ENCODE measurements at regions not wholly inside any gene's neighbourhood (a gene's known extent, or its start where the extent isn't known, plus 50 kb on each side); places are given as distances from the start of the nearest gene placed in this dataset.
"Not testable (repeated sequence)": the region's sequence is repeated elsewhere in the genome, so short reads cannot be mapped to it uniquely, and the experiment has no call there.

GRCh38 chr1:208731981-208732821, 488.0 kb upstream of the PLXNA2 start:
- intact Hi-C loops (cut with DNase I): no loop called here
- no peaks in the 10 kb centered on the region for H3K27me3 ChIP-seq (ENCODE audit: low read depth)
- H3K36me3 ChIP-seq: no peaks in the 10 kb centered on the region
- TF ChIP-seq CTCF (IDR thresholded peaks at IDR 0.05): no peak
- no peak overlapping the region for H3K27ac ChIP-seq
- H3K9me3 ChIP-seq: no peaks in the 10 kb centered on the region
- ATAC-seq: peak in 1 of 2 donors; percentile 61
- peak overlapping the region; percentile 28 for H3K4me3 ChIP-seq
- H3K4me1 ChIP-seq: no peaks in the 10 kb centered on the region
- DNase-seq: no peak

GRCh38 chr1:208737161-208737560, 493.0 kb upstream of the PLXNA2 start:
- Histone ChIP-seq H3K9me3 (no peaks in the 10 kb centered on the region), H3K27ac (no peak overlapping the region), H3K4me1 (no peaks in the 10 kb centered on the region), H3K4me3 (no peak overlapping the region), H3K36me3 (no peaks in the 10 kb centered on the region), H3K27me3 (ENCODE audit: low read depth) (no peaks in the 10 kb centered on the region)
- no peak for DNase-seq
- no peak for ATAC-seq
- TF ChIP-seq CTCF (IDR thresholded peaks at IDR 0.05): no peak
- intact Hi-C loops (cut with DNase I): no loop called here

GRCh38 chr1:208737922-208738321, 493.7 kb upstream of the PLXNA2 start:
- no peaks in the 10 kb centered on the region for H3K9me3 ChIP-seq
- intact Hi-C loops (cut with DNase I): no loop called here
- H3K4me3 ChIP-seq: no peak overlapping the region
- no peaks in the 10 kb centered on the region for H3K27me3 ChIP-seq (ENCODE audit: low read depth)
- no peak for TF ChIP-seq CTCF (IDR thresholded peaks at IDR 0.05)
- ATAC-seq: no peak
- no peaks in the 10 kb centered on the region for H3K36me3 ChIP-seq
- no peak for DNase-seq
- H3K4me1 ChIP-seq: no peaks in the 10 kb centered on the region
- H3K27ac ChIP-seq: no peak overlapping the region

GRCh38 chr1:208739636-208740035, 495.5 kb upstream of the PLXNA2 start:
- H3K4me1 ChIP-seq; H3K9me3 ChIP-seq; ATAC-seq; H3K27ac ChIP-seq; intact Hi-C loops (cut with DNase I); DNase-seq; H3K36me3 ChIP-seq; H3K4me3 ChIP-seq; H3K27me3 ChIP-seq (ENCODE audit: low read depth): not testable (repeated sequence)

- TF ChIP-seq CTCF (IDR thresholded peaks at IDR 0.05): no peak
- ATAC-seq (no peak), DNase-seq (no peak)
- Histone ChIP-seq H3K27me3 (ENCODE audit: low read depth) (no peaks in the 10 kb centered on the region), H3K4me3 (no peak overlapping the region), H3K4me1 (no peaks in the 10 kb centered on the region), H3K36me3 (no peaks in the 10 kb centered on the region), H3K9me3 (no peaks in the 10 kb centered on the region), H3K27ac (no peak overlapping the region)
- intact Hi-C loops (cut with DNase I): no loop called here
Observed at GRCh38 chr1:208741296-208741695, 497.1 kb upstream of the PLXNA2 start.

GRCh38 chr1:208743361-208743760, 499.2 kb upstream of the PLXNA2 start:
- Histone ChIP-seq H3K36me3 (no peaks in the 10 kb centered on the region), H3K9me3 (no peaks in the 10 kb centered on the region), H3K4me3 (no peak overlapping the region), H3K27ac (no peak overlapping the region), H3K4me1 (no peaks in the 10 kb centered on the region), H3K27me3 (ENCODE audit: low read depth) (no peaks in the 10 kb centered on the region)
- TF ChIP-seq CTCF (IDR thresholded peaks at IDR 0.05): no peak
- ATAC-seq (no peak), DNase-seq (no peak)
- intact Hi-C loops (cut with DNase I): no loop called here

Measured in lower lobe of right lung (tissue), 2 donors.